ENCODE measurements at regions not wholly inside any gene's neighbourhood (a gene's known extent, or its start where the extent isn't known, plus 50 kb on each side); places are given as distances from the start of the nearest gene placed in this dataset.

DNA sequence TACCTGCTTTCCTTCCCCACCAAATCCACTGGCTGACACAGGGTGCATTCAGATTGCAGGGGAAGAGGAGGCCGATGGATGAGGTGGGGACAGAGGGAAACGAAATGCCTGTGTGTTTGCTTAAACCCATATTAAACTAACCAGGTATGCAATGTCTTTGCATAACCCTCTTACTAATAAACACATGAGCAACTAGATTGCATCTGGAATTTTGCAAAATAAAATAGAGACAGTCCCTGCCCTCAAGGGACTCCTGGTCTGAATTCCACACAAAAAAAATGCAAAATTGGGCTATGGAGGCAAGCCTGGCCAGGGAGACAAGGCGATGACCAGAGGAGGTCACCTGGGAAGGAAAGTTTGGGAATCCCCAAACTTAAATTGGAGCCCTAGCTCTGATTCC, 202.9 kb downstream of the ACTL7B start:
- no peak for TF ChIP-seq CTCF (IDR thresholded peaks at IDR 0.05)

GRCh38 chr9:108650826-108651225, 205.0 kb downstream of the ACTL7B start:
- no peak for TF ChIP-seq CTCF (IDR thresholded peaks at IDR 0.05)

- TF ChIP-seq CTCF (IDR thresholded peaks at IDR 0.05), result no peak
Observed at GRCh38 chr9:108645520-108645919, 210.3 kb downstream of the ACTL7B start.

- TF ChIP-seq CTCF (IDR thresholded peaks at IDR 0.05), result no peak
Observed at GRCh38 chr9:108643731-108644510, 211.9 kb downstream of the ACTL7B start.

GRCh38 chr9:108642871-108643270, 212.9 kb downstream of the ACTL7B start:
- TF ChIP-seq CTCF (IDR thresholded peaks at IDR 0.05), result no peak

DNA sequence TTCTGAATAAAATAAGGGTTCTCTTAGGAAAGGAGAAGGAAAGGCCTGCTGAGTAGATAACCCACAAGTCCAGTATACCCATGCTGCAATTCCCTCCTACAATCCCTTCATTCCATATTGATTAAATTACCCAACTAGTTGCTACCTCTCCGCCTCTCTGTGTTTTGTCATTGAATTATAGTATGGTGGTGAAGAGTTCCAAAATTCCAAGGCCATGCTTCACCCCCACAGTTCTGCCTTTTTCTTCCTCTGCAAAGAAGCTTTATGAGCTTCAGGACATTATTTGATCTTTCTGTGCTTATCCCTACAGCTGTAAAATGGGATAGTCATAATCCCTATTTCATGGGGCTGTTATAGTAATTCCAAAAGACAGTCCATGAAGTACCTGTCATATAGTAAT, 215.6 kb downstream of the ACTL7B start:
- TF ChIP-seq CTCF (IDR thresholded peaks at IDR 0.05), result no peak

DNA sequence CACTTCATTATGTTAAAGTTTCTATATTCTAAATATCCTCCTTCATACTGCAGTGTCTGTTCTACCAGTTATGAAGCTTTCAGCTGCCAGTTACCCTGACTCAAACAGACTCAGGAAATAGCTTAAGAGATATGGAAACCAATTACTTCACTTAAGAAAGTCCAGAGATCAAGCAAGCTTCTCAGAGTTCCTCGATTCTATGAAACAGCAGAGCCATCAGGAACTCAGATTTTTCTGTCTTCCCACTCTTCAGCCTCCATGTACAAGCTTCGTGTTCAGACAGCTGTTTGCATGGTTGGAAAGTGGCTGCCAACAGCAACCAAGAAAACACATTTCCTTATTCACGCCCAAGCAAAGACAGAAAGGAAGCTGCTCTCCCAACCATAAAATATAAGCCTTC, 216.1 kb downstream of the ACTL7B start:
- no peak for TF ChIP-seq CTCF (IDR thresholded peaks at IDR 0.05)

DNA sequence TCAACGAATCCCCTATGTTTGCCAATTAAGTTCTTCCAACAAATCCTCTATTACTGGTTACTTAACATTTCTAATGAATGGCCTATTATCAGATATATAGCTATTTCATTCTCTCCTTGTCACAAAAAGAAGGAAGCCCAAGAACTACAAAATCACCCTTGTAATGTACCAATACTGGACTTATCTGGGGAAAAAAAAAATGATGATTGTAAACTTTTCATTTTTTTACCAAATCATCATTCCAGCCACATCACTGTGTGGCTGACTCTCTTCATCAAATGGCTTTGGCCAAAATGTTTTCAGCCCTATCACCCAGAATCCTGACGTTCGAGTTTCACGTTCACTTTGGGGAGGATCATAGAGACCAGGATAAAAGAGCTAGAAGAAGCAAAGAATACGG, 216.7 kb downstream of the ACTL7B start:
- no peak for TF ChIP-seq CTCF (IDR thresholded peaks at IDR 0.05)

Data from LNCAP (cell line).